ENCODE measurements at regions not wholly inside any gene's neighbourhood (a gene's known extent, or its start where the extent isn't known, plus 50 kb on each side); places are given as distances from the start of the nearest gene placed in this dataset.

- Histone ChIP-seq H3K27me3 (ENCODE audit: low read depth) (no peaks in the 10 kb centered on the region), H3K27ac (replicated peaks) (no peak overlapping the region), H3K4me3 (no peak overlapping the region), H3K4me1 (no peaks in the 10 kb centered on the region), H3K9me3 (replicated peaks) (no peaks in the 10 kb centered on the region), H3K36me3 (no peaks in the 10 kb centered on the region)
- intact Hi-C loops (cut with micrococcal nuclease), result no loop called here
- TF ChIP-seq CTCF (IDR thresholded peaks at IDR 0.05; ENCODE audit: borderline replicate concordance), result no peak
- no peak for DNase-seq
Measured at GRCh38 chr9:75602060-75602459, 288.4 kb upstream of the PCSK5 start.

- intact Hi-C loops (cut with micrococcal nuclease), result no loop called here
- H3K27me3 ChIP-seq (ENCODE audit: low read depth), result no peaks in the 10 kb centered on the region
- no peak overlapping the region for H3K4me3 ChIP-seq
- H3K9me3 ChIP-seq (replicated peaks), result no peaks in the 10 kb centered on the region
- H3K36me3 ChIP-seq, result no peaks in the 10 kb centered on the region
- no peak for TF ChIP-seq CTCF (IDR thresholded peaks at IDR 0.05; ENCODE audit: borderline replicate concordance)
- DNase-seq, result no peak
- H3K4me1 ChIP-seq, result no peaks in the 10 kb centered on the region
- H3K27ac ChIP-seq (replicated peaks), result no peak overlapping the region
Measured at GRCh38 chr9:75604661-75605060, 285.8 kb upstream of the PCSK5 start.

- no peak for DNase-seq
- Histone ChIP-seq H3K27me3 (ENCODE audit: low read depth) (no peaks in the 10 kb centered on the region), H3K4me1 (no peaks in the 10 kb centered on the region), H3K4me3 (no peak overlapping the region), H3K27ac (replicated peaks) (no peak overlapping the region), H3K36me3 (no peaks in the 10 kb centered on the region), H3K9me3 (replicated peaks) (no peaks in the 10 kb centered on the region)
- intact Hi-C loops (cut with micrococcal nuclease), result no loop called here
- no peak for TF ChIP-seq CTCF (IDR thresholded peaks at IDR 0.05; ENCODE audit: borderline replicate concordance)
Measured at GRCh38 chr9:75607521-75607920, 283.0 kb upstream of the PCSK5 start.

GRCh38 chr9:75609401-75609800 lies 281.1 kb upstream of the PCSK5 start:
- Histone ChIP-seq H3K36me3 (no peaks in the 10 kb centered on the region), H3K27me3 (ENCODE audit: low read depth) (no peaks in the 10 kb centered on the region), H3K27ac (replicated peaks) (no peak overlapping the region), H3K4me1 (no peaks in the 10 kb centered on the region), H3K4me3 (no peak overlapping the region), H3K9me3 (replicated peaks) (no peaks in the 10 kb centered on the region)
- TF ChIP-seq CTCF (IDR thresholded peaks at IDR 0.05; ENCODE audit: borderline replicate concordance), result no peak
- DNase-seq, result no peak
- intact Hi-C loops (cut with micrococcal nuclease), result no loop called here

- DNase-seq, result no peak
- Histone ChIP-seq H3K4me3 (no peak overlapping the region), H3K4me1 (peaks cover under 1% of the 10 kb centered on the region), H3K9me3 (replicated peaks) (no peaks in the 10 kb centered on the region), H3K27me3 (ENCODE audit: low read depth) (no peaks in the 10 kb centered on the region), H3K27ac (replicated peaks) (no peak overlapping the region), H3K36me3 (no peaks in the 10 kb centered on the region)
- intact Hi-C loops (cut with micrococcal nuclease), result no loop called here
- no peak for TF ChIP-seq CTCF (IDR thresholded peaks at IDR 0.05; ENCODE audit: borderline replicate concordance)
Measured at GRCh38 chr9:75610246-75610645, 280.2 kb upstream of the PCSK5 start.

- intact Hi-C loops (cut with micrococcal nuclease), result no loop called here
- TF ChIP-seq CTCF (IDR thresholded peaks at IDR 0.05; ENCODE audit: borderline replicate concordance), result no peak
Measured at GRCh38 chr9:75612205-75612604, 278.3 kb upstream of the PCSK5 start.

More at GRCh38 chr9:75612205-75612604, 278.3 kb upstream of the PCSK5 start:
- Histone ChIP-seq H3K36me3 (no peaks in the 10 kb centered on the region), H3K27ac (replicated peaks) (no peak overlapping the region), H3K27me3 (ENCODE audit: low read depth) (no peaks in the 10 kb centered on the region), H3K4me3 (no peak overlapping the region), H3K4me1 (peaks cover 12% of the 10 kb centered on the region), H3K9me3 (replicated peaks) (no peaks in the 10 kb centered on the region)
- DNase-seq, result no peak

All from left ventricle myocardium inferior (tissue), 1 donor.